ENCODE measurements at regions not wholly inside any gene's neighbourhood (a gene's known extent, or its start where the extent isn't known, plus 50 kb on each side); places are given as distances from the start of the nearest gene placed in this dataset.

- no peak for TF ChIP-seq EZH2 (IDR thresholded peaks at IDR 0.05; ENCODE audit: borderline replicate concordance)
- TF ChIP-seq CTCF (IDR thresholded peaks at IDR 0.05; ENCODE audit: poor library complexity), result no peak
- no peak for TF ChIP-seq EZH2phosphoT487 (IDR thresholded peaks at IDR 0.05; ENCODE audit: low read depth, severe bottlenecking, unreplicated experiment)
These were observed 154.3 kb downstream of the NR2F2 start for GRCh38 chr15:96484830-96485229.
